Mucosa of stomach (tissue), 1 donor: ENCODE measurements at regions not wholly inside any gene's neighbourhood (a gene's known extent, or its start where the extent isn't known, plus 50 kb on each side); places are given as distances from the start of the nearest gene placed in this dataset.
"Not testable (repeated sequence)": the region's sequence is repeated elsewhere in the genome, so short reads cannot be mapped to it uniquely, and the experiment has no call there.

Experiments
- H3K27me3 ChIP-seq: one replicate; pipeline ENCODE4 v1.7.0; 2013; ENCODE audit warnings: mild to moderate bottlenecking, low read length; ENCODE audit not compliant: control insufficient read depth, insufficient read depth
- H3K36me3 ChIP-seq: one replicate; pipeline ENCODE4 v1.7.0; 2013; ENCODE audit warnings: low read length; ENCODE audit not compliant: control insufficient read depth, insufficient read depth
- H3K4me1 ChIP-seq: one replicate; pipeline ENCODE4 v1.7.0; 2013; ENCODE audit warnings: mild to moderate bottlenecking, low read length; ENCODE audit not compliant: control insufficient read depth, insufficient read depth
- H3K4me3 ChIP-seq: one replicate; pipeline ENCODE4 v1.7.0; 2013; ENCODE audit warnings: low read length
- H3K9ac ChIP-seq: one replicate; pipeline ENCODE4 v1.7.0; 2013; ENCODE audit warnings: mild to moderate bottlenecking, low read length, moderate library complexity
- H3K9me3 ChIP-seq: one replicate; pipeline ENCODE4 v1.7.0; 2013; ENCODE audit warnings: mild to moderate bottlenecking, low read length, moderate library complexity; ENCODE audit not compliant: control insufficient read depth
- donor health status: Pancreatic carcinoma.

GRCh38 chr4:189615217-189615663, 325.4 kb upstream of the FRG1 start:
- no peaks in the 10 kb centered on the region for H3K27me3 ChIP-seq
- H3K9ac ChIP-seq = no peak overlapping the region
- H3K4me3 ChIP-seq = no peak overlapping the region
- no peaks in the 10 kb centered on the region for H3K4me1 ChIP-seq
- H3K36me3 ChIP-seq = no peaks in the 10 kb centered on the region
- no peaks in the 10 kb centered on the region for H3K9me3 ChIP-seq

DNA sequence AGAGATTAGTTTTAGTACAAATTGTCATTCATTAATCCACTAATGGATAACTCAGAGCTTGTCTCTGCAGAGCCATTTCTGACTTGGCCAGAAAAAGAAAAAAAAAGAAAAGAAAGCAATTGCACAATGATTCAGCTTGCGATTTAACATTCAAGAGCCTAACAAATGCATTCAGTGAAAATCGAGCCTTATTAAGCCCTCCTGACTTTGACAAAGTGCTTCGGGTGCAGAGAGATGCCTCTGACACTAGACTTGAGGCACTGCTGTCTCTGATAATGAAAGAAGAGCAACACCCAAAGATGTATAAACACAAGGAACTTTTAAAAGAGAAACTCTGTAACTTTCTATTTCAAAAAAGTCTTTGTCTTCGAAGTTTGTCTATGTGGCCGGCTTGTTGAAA, 322.9 kb upstream of the FRG1 start:
- H3K27me3 ChIP-seq = not testable (repeated sequence)

GRCh38 chr4:189619441-189620250, 321.0 kb upstream of the FRG1 start:
- not testable (repeated sequence) for H3K4me3 ChIP-seq, H3K4me1 ChIP-seq, H3K9ac ChIP-seq, H3K27me3 ChIP-seq, H3K36me3 ChIP-seq, H3K9me3 ChIP-seq

More for the DNA sequence above, 322.9 kb upstream of the FRG1 start:
- not testable (repeated sequence) for H3K9ac ChIP-seq, H3K36me3 ChIP-seq, H3K4me3 ChIP-seq, H3K9me3 ChIP-seq, H3K4me1 ChIP-seq

DNA sequence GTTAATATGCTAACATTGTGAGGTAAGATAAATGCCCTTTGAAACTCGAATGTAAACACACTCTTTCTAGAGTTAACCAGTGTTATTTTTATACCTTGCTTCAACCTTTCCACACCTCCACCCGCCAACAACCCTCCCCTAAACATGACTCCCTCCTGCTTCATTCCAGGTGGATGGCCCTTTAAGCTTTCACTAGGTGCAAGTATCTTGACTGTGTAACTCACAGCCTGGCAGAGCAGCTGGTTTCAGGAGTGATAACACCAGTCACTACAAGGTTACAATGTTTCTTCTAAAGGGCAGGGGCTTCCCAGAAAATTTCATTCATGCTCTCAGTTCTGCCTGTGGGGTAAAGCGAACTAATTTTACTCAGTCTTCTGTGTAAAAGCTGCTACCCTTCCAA, 318.1 kb upstream of the FRG1 start:
- not testable (repeated sequence) for H3K36me3 ChIP-seq, H3K4me1 ChIP-seq, H3K9me3 ChIP-seq, H3K9ac ChIP-seq, H3K4me3 ChIP-seq, H3K27me3 ChIP-seq

DNA sequence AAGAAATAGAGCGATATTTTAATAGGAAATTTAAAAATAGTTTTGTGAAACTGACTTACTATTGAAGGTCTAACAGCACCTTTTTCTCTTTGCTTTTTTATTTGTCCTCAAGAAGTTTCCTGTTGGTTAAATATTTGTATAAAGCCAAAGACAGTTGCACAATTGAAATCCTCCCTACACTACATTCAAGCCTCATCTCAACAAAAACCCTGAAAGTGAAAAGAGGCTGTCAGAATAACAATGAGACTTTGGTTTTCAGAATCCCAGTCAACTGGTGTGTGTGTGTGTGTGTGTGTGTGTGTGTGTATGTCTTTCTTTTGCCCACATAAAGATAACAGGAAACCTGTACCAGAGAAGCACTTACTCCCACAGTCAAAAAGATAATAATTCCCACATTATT, 313.6 kb upstream of the FRG1 start:
- H3K36me3 ChIP-seq, H3K9ac ChIP-seq, H3K9me3 ChIP-seq, H3K27me3 ChIP-seq, H3K4me3 ChIP-seq, H3K4me1 ChIP-seq: not testable (repeated sequence)

DNA sequence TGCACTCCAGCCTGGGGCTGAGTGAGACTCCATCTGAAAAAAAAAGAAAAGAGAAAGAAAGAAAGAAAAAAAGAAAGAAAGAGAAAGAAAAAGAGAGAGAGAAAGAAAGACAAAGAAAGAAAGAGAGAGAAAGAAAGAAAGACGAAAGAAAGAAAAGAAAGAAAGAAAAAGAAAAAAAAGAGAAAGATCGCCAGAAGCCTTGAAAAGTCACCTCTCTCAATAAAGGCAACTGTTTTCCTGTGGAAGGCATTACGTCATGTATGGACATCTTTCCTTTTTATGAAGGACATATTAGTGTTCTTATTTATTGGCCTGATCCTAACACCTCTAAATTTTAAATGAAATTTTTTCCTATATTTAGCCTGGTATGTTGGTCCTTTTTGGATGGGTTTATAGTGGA, 310.9 kb upstream of the FRG1 start:
- not testable (repeated sequence) for H3K4me3 ChIP-seq, H3K36me3 ChIP-seq, H3K27me3 ChIP-seq, H3K9ac ChIP-seq, H3K4me1 ChIP-seq, H3K9me3 ChIP-seq

DNA sequence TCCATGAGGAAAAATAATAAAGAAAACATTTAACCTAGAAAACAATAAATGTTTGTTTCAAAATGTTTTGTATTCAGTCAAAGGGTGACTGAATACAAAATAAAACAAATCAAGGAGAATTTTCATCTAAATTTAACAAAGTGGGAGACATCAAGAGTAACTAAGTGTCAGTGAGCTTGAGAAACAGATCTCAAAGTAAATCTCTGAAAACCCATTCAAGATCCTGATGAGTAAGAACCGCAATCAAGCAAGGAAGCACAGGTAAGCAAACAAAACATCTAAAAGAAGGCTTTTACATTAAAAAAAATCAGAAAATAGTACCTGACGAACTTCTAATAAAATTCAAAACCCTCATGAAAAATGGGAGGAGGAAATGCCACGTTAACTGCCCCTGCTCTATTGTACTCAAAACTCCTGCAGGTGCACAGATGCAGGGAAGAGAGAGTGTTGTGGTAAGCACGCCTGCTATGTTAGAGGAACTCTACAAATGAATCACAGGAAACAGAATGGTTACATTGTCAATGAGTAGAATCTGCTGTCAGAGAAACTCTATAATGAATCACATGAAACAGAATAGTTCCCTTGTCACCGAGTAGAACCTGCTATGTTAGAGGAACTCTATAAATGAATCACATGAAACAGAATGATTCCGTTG, 309.6 kb upstream of the FRG1 start:
- H3K27me3 ChIP-seq, H3K4me3 ChIP-seq, H3K9me3 ChIP-seq, H3K36me3 ChIP-seq, H3K9ac ChIP-seq, H3K4me1 ChIP-seq: not testable (repeated sequence)

DNA sequence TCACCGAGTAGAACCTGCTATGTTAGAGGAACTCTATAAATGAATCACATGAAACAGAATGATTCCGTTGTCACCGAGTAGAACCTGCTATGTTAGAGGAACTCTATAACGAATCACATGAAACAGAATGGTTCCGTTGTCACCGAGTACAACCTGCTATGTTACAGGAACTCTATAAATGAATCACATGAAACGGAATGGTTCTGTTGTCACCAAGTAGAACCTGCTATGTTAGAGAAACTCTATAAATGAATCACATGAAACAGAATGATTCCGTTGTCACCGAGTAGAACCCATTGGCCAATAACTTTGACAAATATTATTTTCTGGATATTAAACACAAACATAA, 309.1 kb upstream of the FRG1 start:
- H3K27me3 ChIP-seq, H3K4me3 ChIP-seq, H3K36me3 ChIP-seq, H3K9me3 ChIP-seq, H3K4me1 ChIP-seq, H3K9ac ChIP-seq: not testable (repeated sequence)

DNA sequence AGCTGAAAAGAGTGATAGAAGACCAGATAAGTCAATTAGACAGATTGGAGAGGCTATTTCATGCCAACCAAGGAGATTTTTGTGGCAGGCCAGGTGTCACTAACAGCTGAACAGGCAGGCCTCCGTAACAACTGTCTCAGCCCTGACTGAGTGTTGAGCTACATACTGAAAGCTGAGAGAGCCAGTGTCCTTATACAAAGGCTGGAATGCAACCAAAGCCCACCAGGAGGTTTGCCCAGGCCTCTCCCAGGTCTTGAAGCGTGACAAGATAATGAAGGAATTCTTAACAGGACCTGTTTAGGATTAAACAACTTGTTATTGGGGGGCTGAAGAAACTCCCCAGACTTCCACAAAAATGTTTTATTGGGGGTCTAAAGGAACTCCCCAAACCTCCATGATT, 290.2 kb upstream of the FRG1 start:
- H3K9ac ChIP-seq, H3K36me3 ChIP-seq, H3K27me3 ChIP-seq, H3K4me1 ChIP-seq, H3K4me3 ChIP-seq, H3K9me3 ChIP-seq: not testable (repeated sequence)

DNA sequence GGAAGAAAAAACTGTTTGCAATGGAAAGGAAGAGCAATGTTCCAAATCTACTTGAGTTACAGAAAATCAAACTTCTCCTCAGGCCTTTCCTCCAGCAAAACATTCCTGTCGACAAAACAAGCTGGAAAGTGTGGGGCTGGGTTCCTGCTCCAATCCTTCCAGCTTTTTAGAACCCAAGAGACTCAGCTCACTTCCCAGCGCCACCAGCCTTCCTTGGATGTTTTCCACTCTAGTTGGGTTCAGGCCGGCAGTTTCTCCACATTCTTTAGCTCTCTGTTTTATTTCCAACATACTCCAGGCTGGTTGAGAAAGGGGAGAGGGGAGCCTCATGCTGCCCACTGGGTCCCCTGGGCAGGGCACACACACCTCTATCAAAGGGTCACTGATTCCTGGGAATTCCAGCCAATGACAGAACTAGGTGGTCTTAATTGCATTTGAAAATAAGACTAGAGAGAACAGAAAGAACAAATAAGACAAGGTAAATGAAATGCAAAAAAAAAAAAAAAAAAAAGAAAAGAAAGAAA, 287.5 kb upstream of the FRG1 start:
- H3K9me3 ChIP-seq, H3K4me1 ChIP-seq, H3K9ac ChIP-seq, H3K27me3 ChIP-seq, H3K36me3 ChIP-seq, H3K4me3 ChIP-seq: not testable (repeated sequence)

GRCh38 chr4:189653983-189654382, 286.7 kb upstream of the FRG1 start:
- H3K27me3 ChIP-seq, H3K9ac ChIP-seq, H3K36me3 ChIP-seq, H3K9me3 ChIP-seq, H3K4me1 ChIP-seq, H3K4me3 ChIP-seq: not testable (repeated sequence)

DNA sequence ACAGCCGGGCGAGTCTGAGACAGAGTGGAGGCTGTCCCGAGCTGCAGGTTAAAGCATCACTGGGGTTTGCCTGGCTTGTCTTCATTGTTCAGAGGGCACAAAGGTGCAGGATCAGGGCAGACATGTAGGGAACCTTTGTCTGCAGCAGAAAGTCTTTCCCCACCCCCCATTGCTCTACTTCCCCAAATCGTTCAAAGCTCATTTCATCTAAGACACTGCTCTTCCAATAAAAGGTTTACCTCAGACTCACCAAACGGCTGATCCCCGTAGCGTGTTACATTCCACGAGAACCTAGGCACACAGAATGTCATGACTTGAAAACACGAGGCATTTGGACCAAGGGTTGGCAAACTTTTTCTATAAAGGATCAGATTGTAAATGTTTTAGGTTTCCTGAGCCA, 286.3 kb upstream of the FRG1 start:
- H3K9ac ChIP-seq, H3K36me3 ChIP-seq, H3K4me1 ChIP-seq: not testable (repeated sequence)

GRCh38 chr4:189655817-189656216, 284.9 kb upstream of the FRG1 start:
- not testable (repeated sequence) for H3K4me1 ChIP-seq, H3K9ac ChIP-seq, H3K36me3 ChIP-seq

More for the DNA sequence above, 286.3 kb upstream of the FRG1 start:
- not testable (repeated sequence) for H3K4me3 ChIP-seq, H3K9me3 ChIP-seq, H3K27me3 ChIP-seq

More at GRCh38 chr4:189655817-189656216, 284.9 kb upstream of the FRG1 start:
- H3K9me3 ChIP-seq, H3K27me3 ChIP-seq, H3K4me3 ChIP-seq: not testable (repeated sequence)
